Mucosa of descending colon (tissue), 3 donors: ENCODE measurements at regions not wholly inside any gene's neighbourhood (a gene's known extent, or its start where the extent isn't known, plus 50 kb on each side); places are given as distances from the start of the nearest gene placed in this dataset.

Experiments used
- ATAC-seq: fragments of 200-7000 bp; cut with Tn5 transposase; one replicate; pipeline ENCODE4 v1.9.1; 2020; ENCODE audit warnings: mild to moderate bottlenecking, moderate library complexity
- DNase-seq, 3 donors: peaks; one replicate each; pipeline ENCODE4 v3.0.0-alpha.2; 2020
- H3K36me3 ChIP-seq: fragments of 200-600 bp; one replicate; pipeline ENCODE4 v1.8.0; 2021; ENCODE audit warnings: low read depth, mild to moderate bottlenecking
- H3K4me1 ChIP-seq: fragments of 200-600 bp; one replicate; pipeline ENCODE4 v1.8.0; 2021; ENCODE audit warnings: low read depth, mild to moderate bottlenecking
- H3K4me3 ChIP-seq: fragments of 200-600 bp; one replicate; pipeline ENCODE4 v1.8.0; 2021; ENCODE audit warnings: mild to moderate bottlenecking
- H3K9me3 ChIP-seq: fragments of 200-600 bp; one replicate; pipeline ENCODE4 v1.8.0; 2021; ENCODE audit warnings: mild to moderate bottlenecking
- intact Hi-C, 2 donors: fragments of 100-400 bp; cut with DNase I in 1 of 2; cut with micrococcal nuclease in 1 of 2; formaldehyde crosslinking; loops; one replicate each; pipeline versions ENCODE4 v1.11.0 to v1.11.1; 2022; cut with DNase I, micrococcal nuclease
- TF ChIP-seq, protein P1 (sequence below): fragments of 200-600 bp; IDR thresholded peaks from one replicate; pipeline ENCODE4 v1.8.0; 2022; ENCODE audit warnings: antibody characterized with exemption, mild to moderate bottlenecking
- donor health status: DM: no; HTN: no; CAD: no; lungs with moderate emphysema.
- donor health status: DM: no; HTN: no; CAD: no.
- donor health status: DM: no; HTN: yes; CAD: no.

DNA sequence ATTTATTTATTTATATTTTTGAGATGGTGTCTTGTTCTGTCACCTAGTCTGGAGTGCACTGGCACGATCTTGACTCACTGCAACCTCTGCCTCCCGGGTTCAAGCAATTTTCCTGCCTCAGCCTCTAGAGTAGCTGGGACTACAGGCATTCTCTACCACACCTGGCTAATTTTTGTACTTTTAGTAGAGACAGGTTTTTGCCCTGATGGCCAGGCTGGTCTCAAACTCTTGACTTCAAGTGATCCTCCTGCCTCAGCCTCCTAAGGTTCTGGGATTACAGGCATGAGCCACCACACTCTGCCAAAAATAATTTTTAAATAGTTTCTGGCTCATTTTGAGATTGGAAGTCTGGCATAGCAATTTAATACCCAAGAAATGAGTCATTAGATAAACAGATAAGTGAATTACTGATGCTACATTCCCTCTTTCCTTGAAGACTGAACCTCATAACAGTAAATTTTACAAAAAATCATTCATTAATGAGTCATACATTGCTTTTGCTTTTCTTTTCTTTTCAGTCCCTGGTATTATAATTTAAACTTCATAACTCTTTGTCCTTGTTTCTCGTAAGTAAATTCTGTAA is 881.6 kb upstream of the PIK3C3 start:
- intact Hi-C loops, result no loop called here
- H3K4me3 ChIP-seq, result no peak overlapping the region
- no peaks in the 10 kb centered on the region for H3K9me3 ChIP-seq
- TF ChIP-seq, protein P1, sequence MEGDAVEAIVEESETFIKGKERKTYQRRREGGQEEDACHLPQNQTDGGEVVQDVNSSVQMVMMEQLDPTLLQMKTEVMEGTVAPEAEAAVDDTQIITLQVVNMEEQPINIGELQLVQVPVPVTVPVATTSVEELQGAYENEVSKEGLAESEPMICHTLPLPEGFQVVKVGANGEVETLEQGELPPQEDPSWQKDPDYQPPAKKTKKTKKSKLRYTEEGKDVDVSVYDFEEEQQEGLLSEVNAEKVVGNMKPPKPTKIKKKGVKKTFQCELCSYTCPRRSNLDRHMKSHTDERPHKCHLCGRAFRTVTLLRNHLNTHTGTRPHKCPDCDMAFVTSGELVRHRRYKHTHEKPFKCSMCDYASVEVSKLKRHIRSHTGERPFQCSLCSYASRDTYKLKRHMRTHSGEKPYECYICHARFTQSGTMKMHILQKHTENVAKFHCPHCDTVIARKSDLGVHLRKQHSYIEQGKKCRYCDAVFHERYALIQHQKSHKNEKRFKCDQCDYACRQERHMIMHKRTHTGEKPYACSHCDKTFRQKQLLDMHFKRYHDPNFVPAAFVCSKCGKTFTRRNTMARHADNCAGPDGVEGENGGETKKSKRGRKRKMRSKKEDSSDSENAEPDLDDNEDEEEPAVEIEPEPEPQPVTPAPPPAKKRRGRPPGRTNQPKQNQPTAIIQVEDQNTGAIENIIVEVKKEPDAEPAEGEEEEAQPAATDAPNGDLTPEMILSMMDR, result no peak
- DNase-seq, result no peak
- no peaks in the 10 kb centered on the region for H3K36me3 ChIP-seq
- H3K4me1 ChIP-seq, result no peaks in the 10 kb centered on the region
- no peak for ATAC-seq

DNA sequence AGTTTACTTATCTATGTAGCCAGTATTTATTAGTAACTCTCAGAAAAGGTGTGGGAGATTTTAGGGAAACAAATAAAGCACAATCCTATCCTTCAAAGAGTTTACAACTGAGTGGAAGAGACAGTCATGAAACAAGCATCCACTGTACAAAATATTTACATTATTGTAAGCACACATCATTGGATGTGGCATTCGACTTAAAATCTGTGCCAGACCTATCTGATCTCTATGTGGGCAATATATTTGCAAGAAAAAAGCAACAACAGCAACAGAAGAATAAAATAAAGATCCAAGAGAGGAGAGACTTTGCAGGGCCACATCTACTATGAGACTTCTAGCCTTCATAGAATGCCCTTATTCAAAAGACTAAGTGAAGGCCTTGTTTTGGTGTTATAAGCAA is 882.1 kb upstream of the PIK3C3 start:
- H3K4me3 ChIP-seq, result no peak overlapping the region
- ATAC-seq (no peak), DNase-seq (no peak)
- no peaks in the 10 kb centered on the region for H3K9me3 ChIP-seq
- no peaks in the 10 kb centered on the region for H3K36me3 ChIP-seq
- H3K4me1 ChIP-seq, result no peaks in the 10 kb centered on the region
- TF ChIP-seq, protein P1, result no peak
- intact Hi-C loops, result no loop called here

DNA sequence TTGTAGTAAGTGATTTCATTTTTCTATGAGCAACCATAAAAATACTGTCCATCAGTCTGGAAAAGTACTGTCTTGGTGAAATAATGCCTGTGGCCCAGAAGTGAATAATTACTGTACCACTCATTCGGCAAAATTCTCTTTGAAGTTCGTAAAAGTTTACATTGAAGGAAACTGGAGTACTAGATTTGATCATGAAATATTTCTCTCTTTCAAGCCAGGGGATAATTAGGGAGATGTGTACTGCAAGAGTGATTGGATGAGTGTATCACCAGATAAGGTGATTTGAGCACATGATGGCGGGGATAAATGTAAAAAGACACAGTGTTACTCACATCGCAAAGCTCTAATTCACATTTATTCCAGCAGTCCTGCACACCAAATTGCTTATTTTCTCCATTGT is 883.2 kb upstream of the PIK3C3 start:
- ATAC-seq, result no peak
- intact Hi-C loops, result no loop called here

DNA sequence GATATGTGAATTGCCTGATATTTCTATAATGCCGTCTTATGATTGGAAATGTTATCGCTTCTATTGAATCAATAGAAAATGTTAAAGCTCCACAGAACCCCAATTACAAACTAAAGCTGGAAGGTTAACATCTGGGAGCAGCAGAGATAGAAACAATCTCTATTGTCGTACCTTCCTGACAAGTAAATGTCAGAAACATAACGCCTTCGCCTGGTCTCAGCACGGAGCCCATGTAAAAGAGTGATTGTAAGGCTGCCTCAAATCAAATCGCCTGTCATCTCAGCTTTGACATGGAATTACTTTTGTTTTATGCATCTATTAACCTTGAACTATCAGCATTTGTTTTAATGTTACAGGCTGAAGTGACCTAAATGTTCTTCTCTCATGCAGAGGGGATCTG is 885.9 kb upstream of the PIK3C3 start:
- DNase-seq (no peak), ATAC-seq (no peak)
- H3K36me3 ChIP-seq, result no peaks in the 10 kb centered on the region

More for the DNA sequence above, 883.2 kb upstream of the PIK3C3 start:
- no peaks in the 10 kb centered on the region for H3K4me1 ChIP-seq
- no peak overlapping the region for H3K4me3 ChIP-seq
- no peaks in the 10 kb centered on the region for H3K9me3 ChIP-seq
- H3K36me3 ChIP-seq, result no peaks in the 10 kb centered on the region
- TF ChIP-seq, protein P1, result no peak
- DNase-seq, result no peak

DNA sequence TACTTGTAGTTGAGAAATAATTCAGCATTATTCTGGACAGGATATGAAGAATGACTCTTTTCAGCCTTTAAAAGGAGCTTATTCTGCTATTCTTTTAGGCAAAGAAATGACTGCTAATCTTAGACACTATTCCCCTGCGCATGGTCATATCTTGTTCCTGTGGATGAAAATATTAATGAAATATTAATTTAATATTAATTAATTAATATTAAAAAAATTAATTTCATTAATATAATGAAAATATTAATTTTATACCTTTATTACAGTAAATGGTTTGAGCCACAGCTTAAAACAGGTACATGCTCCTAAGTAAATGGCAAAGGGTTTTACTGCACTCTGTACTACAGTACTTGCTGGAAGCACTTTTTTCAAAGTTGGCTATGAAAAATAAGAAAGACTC is 890.1 kb upstream of the PIK3C3 start:
- ATAC-seq, result no peak
- no peaks in the 10 kb centered on the region for H3K9me3 ChIP-seq
- no peak for DNase-seq
- H3K4me1 ChIP-seq, result no peaks in the 10 kb centered on the region
- TF ChIP-seq, protein P1, result no peak
- intact Hi-C loops, result no loop called here
- H3K36me3 ChIP-seq, result no peaks in the 10 kb centered on the region
- no peak overlapping the region for H3K4me3 ChIP-seq

More for the DNA sequence above, 885.9 kb upstream of the PIK3C3 start:
- Histone ChIP-seq H3K4me1 (no peaks in the 10 kb centered on the region), H3K9me3 (no peaks in the 10 kb centered on the region), H3K4me3 (no peak overlapping the region)
- TF ChIP-seq, protein P1, result no peak
- intact Hi-C loops, result no loop called here

DNA sequence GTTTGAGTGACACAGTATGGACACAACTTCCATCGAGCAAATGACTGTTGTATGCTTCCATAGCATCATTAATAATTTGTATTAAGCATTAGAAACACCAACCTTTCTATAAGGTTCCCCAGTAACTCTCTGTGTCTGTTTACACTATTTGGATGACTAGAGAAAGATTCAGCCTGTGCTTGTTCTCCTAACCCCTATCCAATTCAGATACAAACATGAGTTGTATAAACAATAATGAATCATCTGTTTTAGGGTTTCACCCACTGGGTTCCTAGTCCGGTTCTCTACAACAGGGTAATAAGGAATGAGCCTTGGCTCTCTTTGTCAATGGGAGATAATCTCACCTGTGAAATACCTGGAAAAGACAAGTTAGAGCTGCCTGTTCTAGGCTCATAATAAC is 894.1 kb upstream of the PIK3C3 start:
- Histone ChIP-seq H3K36me3 (no peaks in the 10 kb centered on the region), H3K9me3 (no peaks in the 10 kb centered on the region), H3K4me3 (no peak overlapping the region), H3K4me1 (no peaks in the 10 kb centered on the region)
- ATAC-seq, result no peak
- TF ChIP-seq, protein P1, result no peak
- intact Hi-C loops, result no loop called here
- no peak for DNase-seq
